Upper lobe of left lung (tissue), 6 donors: ENCODE measurements at regions not wholly inside any gene's neighbourhood (a gene's known extent, or its start where the extent isn't known, plus 50 kb on each side); places are given as distances from the start of the nearest gene placed in this dataset.

ENCODE experiments used
- ATAC-seq, 2 donors: fragments of 200-7000 bp; cut with Tn5 transposase; one replicate each; pipeline ENCODE4 v1.9.1; 2022; ENCODE audit warnings: mild to moderate bottlenecking in 2 of 2, moderate library complexity in 2 of 2; ENCODE audit not compliant: low FRiP score in 2 of 2
- DNase-seq, 2 donors: peaks; one replicate each; pipeline ENCODE4 v3.0.0-alpha.2; 2019 to 2020
- H3K27ac ChIP-seq, 4 donors: fragments of 200-600 bp; sonication (generic); one replicate each; pipeline ENCODE4 v1.5.1; 2016 to 2019
- H3K27me3 ChIP-seq, 4 donors: fragments of 200-600 bp; sonication (generic); one replicate each; pipeline ENCODE4 v1.5.1; 2017 to 2019
- H3K36me3 ChIP-seq, 4 donors: fragments of 200-600 bp; sonication (generic); one replicate each; pipeline ENCODE4 v1.5.1; 2016 to 2019
- H3K4me1 ChIP-seq, 4 donors: fragments of 200-600 bp; sonication (generic); one replicate each; pipeline ENCODE4 v1.5.1; 2018 to 2019
- H3K4me3 ChIP-seq, 4 donors: fragments of 200-600 bp; sonication (generic); one replicate each; pipeline ENCODE4 v1.5.1; 2017 to 2019; ENCODE audit warnings: mild to moderate bottlenecking in 2 of 4, moderate library complexity in 1 of 4
- H3K9me3 ChIP-seq, 4 donors: fragments of 200-600 bp; sonication (generic); one replicate each; pipeline ENCODE4 v1.5.1; 2018 to 2019
- EP300 ChIP-seq, 4 donors: sonication (generic); formaldehyde crosslinking; IDR thresholded peaks; one replicate each; pipeline ENCODE4 v1.5.1; 2017; ENCODE audit warnings: antibody characterized with exemption in 4 of 4, control low read depth in 2 of 4
- POLR2A ChIP-seq, 4 donors: fragments of 450-650 bp; IDR thresholded peaks; one replicate each; pipeline ENCODE4 v1.5.1; 2016 to 2017; ENCODE audit warnings: antibody characterized with exemption in 4 of 4, mild to moderate bottlenecking in 2 of 4
- POLR2AphosphoS5 ChIP-seq, 2 donors: sonication (generic); formaldehyde crosslinking; IDR thresholded peaks; one replicate each; pipeline ENCODE4 v1.5.1; 2017; ENCODE audit warnings: antibody characterized with exemption in 2 of 2
- WGBS, 2 donors: methylation state at CpG; one replicate each; pipeline ENCODE4 v1.1.5; 2017 to 2018; 5-methylcytosine and 5-hydroxymethylcytosine counted together
- TF ChIP-seq, protein P1 (sequence below), 6 experiments: fragments of 450-650 bp in 4 of 6; fragments of 200-600 bp in 2 of 6; sonication (generic) in 2 of 6; IDR thresholded peaks; one replicate each; pipeline ENCODE4 v1.5.1; 2016 to 2019; ENCODE audit warnings: antibody characterized with exemption in 6 of 6
- donor health status: DM: no; HTN: no; CAD: no; lungs with moderate emphysema.
- donor health status: DM: no; HTN: yes; CAD: no; lungs with severe emphysema.

DNA sequence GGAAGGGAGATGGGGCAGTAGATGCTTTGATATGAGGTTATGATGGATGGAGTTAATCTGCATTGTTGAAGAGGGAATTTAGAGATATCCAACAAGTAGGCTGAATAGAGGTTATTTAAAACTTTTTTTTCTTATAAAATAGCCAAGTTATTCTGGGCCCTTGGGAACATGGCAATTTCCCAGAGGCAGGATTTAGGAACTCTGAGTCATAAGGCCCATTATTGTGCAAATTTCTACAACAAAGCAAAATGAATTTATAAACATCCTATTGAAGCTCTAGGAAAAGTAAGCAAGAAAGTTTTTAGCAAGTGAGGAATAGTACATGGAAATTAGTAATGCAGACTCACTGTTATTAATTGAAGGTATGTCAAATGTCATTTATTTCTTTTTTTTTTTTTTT is 160.9 kb upstream of the NPY start:
- Histone ChIP-seq H3K27ac (no peak overlapping the region), H3K27me3 (no peaks in the 10 kb centered on the region), H3K4me1 (no peaks in the 10 kb centered on the region), H3K36me3 (no peaks in the 10 kb centered on the region), H3K9me3 (no peaks in the 10 kb centered on the region), H3K4me3 (no peak overlapping the region)
- no peak for ATAC-seq
- DNase-seq: no peak
- TF ChIP-seq EP300 (IDR thresholded peaks at IDR 0.05): no peak
- TF ChIP-seq, protein P1, sequence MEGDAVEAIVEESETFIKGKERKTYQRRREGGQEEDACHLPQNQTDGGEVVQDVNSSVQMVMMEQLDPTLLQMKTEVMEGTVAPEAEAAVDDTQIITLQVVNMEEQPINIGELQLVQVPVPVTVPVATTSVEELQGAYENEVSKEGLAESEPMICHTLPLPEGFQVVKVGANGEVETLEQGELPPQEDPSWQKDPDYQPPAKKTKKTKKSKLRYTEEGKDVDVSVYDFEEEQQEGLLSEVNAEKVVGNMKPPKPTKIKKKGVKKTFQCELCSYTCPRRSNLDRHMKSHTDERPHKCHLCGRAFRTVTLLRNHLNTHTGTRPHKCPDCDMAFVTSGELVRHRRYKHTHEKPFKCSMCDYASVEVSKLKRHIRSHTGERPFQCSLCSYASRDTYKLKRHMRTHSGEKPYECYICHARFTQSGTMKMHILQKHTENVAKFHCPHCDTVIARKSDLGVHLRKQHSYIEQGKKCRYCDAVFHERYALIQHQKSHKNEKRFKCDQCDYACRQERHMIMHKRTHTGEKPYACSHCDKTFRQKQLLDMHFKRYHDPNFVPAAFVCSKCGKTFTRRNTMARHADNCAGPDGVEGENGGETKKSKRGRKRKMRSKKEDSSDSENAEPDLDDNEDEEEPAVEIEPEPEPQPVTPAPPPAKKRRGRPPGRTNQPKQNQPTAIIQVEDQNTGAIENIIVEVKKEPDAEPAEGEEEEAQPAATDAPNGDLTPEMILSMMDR (IDR thresholded peaks at IDR 0.05): no peak
- no peak for TF ChIP-seq POLR2A (IDR thresholded peaks at IDR 0.05)
- TF ChIP-seq POLR2AphosphoS5 (IDR thresholded peaks at IDR 0.05): no peak

DNA sequence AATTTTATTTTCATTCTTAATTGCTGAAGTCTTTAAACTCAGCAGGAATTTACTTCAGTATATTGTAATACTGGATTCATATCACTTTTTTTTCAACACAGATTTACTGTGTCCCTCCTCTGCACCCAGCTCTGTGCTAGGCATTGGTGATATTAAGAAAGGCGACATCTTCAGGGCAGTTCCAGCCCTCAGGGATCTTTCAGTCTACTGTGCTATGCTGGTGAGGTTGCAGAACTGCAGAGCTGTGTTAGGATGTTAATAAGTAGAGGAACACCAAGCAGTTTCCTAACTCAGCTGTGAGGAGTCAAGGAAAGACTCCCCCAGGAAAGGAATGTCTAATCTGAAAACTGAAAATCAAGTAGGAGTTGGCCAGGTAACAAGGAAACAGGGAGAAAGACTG is 158.2 kb upstream of the NPY start:
- Histone ChIP-seq H3K9me3 (no peaks in the 10 kb centered on the region), H3K27ac (no peak overlapping the region), H3K4me3 (no peak overlapping the region), H3K36me3 (no peaks in the 10 kb centered on the region), H3K27me3 (no peaks in the 10 kb centered on the region), H3K4me1 (no peaks in the 10 kb centered on the region)
- TF ChIP-seq EP300 (IDR thresholded peaks at IDR 0.05) (no peak), POLR2AphosphoS5 (IDR thresholded peaks at IDR 0.05) (no peak), POLR2A (IDR thresholded peaks at IDR 0.05) (no peak)
- TF ChIP-seq, protein P1 (IDR thresholded peaks at IDR 0.05): no peak
- no peak for DNase-seq
- ATAC-seq: no peak
- 78 to 82% methylated on average over 1 of the region's 1 CpG for WGBS, 2 donors

DNA sequence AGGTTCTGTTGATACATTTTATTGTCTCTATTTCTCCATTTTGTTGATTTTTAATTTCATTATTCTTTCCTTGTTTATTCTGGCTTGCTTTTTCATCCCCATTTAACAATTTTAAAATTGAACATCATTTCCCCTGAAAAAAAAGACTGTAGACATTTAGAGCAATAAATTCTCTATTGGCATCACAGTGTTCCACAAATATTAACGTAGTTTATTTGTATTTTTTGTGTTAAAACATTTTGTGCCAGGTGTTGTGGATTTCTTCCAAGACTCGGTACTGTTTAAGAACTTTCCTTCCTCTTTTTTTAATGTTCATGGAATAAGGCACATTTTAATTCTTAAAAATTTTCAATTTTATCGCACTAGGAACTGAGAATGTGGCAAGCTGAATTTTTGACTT is 156.1 kb upstream of the NPY start:
- 74 to 82% methylated on average over 3 of the region's 3 CpGs for WGBS, 2 donors
- ATAC-seq (no peak), DNase-seq (no peak)

DNA sequence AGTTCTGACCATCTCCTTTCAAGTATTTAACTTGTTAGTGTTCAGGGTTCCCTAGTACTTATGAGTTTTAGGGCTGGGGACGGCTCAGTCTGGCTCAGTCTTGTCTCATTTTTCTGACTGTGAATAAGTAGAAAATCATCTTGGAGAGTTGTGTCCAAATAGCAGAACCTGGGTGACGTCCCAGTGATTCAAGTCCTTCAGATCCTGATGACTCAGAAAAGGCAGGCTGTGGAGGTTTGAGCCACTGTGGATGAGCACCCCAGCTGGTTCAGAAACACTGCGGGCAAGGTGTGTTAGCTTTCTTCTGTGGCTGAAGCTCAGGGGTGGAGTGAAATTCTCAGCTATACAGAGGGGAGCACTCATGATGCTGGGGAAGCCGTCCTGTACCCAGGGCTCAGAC is 154.4 kb upstream of the NPY start:
- ATAC-seq: no peak
- Histone ChIP-seq H3K36me3 (no peaks in the 10 kb centered on the region), H3K4me1 (no peaks in the 10 kb centered on the region), H3K27ac (no peak overlapping the region), H3K9me3 (no peaks in the 10 kb centered on the region), H3K27me3 (no peaks in the 10 kb centered on the region), H3K4me3 (no peak overlapping the region)
- DNase-seq: no peak
- WGBS, 2 donors: 68 to 89% methylated on average over 4 of the region's 4 CpGs
- TF ChIP-seq POLR2AphosphoS5 (IDR thresholded peaks at IDR 0.05): no peak
- TF ChIP-seq EP300 (IDR thresholded peaks at IDR 0.05): no peak
- TF ChIP-seq, protein P1 (IDR thresholded peaks at IDR 0.05): no peak
- TF ChIP-seq POLR2A (IDR thresholded peaks at IDR 0.05): no peak

More for the DNA sequence above, 156.1 kb upstream of the NPY start:
- Histone ChIP-seq H3K36me3 (no peaks in the 10 kb centered on the region), H3K27me3 (no peaks in the 10 kb centered on the region), H3K4me3 (no peak overlapping the region), H3K27ac (no peak overlapping the region), H3K4me1 (no peaks in the 10 kb centered on the region), H3K9me3 (no peaks in the 10 kb centered on the region)
- TF ChIP-seq POLR2AphosphoS5 (IDR thresholded peaks at IDR 0.05) (no peak), EP300 (IDR thresholded peaks at IDR 0.05) (no peak)

DNA sequence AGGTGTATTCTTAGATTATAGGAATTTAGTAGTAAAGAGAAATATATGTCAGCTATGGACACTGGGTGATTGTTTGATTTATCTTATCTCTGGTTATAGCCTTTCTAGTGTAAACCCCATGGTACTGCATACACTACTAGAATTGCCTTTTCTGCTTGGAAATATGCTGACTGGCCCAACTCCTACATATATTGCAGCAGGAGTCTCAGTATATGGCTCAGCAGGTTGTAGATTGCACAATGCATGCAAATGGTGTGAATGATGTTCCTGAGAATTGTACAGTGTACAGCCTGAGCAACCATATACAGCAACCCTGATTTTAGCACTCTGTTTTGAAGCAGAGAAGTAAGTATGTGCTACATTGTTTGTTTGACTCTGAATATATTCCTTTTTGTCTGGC is 153.4 kb upstream of the NPY start:
- Histone ChIP-seq H3K4me3 (no peak overlapping the region), H3K36me3 (no peaks in the 10 kb centered on the region), H3K27ac (no peak overlapping the region), H3K4me1 (no peaks in the 10 kb centered on the region), H3K27me3 (no peaks in the 10 kb centered on the region), H3K9me3 (no peaks in the 10 kb centered on the region)
- ATAC-seq (no peak), DNase-seq (no peak)
- no peak for TF ChIP-seq POLR2A (IDR thresholded peaks at IDR 0.05)
- TF ChIP-seq EP300 (IDR thresholded peaks at IDR 0.05): no peak
- TF ChIP-seq, protein P1 (IDR thresholded peaks at IDR 0.05): no peak
